OCI-LY3 (cell line): ENCODE measurements at regions not wholly inside any gene's neighbourhood (a gene's known extent, or its start where the extent isn't known, plus 50 kb on each side); places are given as distances from the start of the nearest gene placed in this dataset.

Experiments
- EZH2phosphoT487 ChIP-seq: fragments of 200-600 bp; shearing (Covaris generic); IDR thresholded peaks from 2 replicates; pipeline ENCODE4 v1.6.1; 2018; ENCODE audit warnings: antibody characterized with exemption, mixed run types, low read depth
- TF ChIP-seq, protein P1 (sequence below): fragments of 200-600, 300-600 bp; sonication (generic); IDR thresholded peaks from 2 replicates; pipeline ENCODE4 v1.5.1; 2014; ENCODE audit warnings: antibody characterized with exemption, low read length, low read depth

DNA sequence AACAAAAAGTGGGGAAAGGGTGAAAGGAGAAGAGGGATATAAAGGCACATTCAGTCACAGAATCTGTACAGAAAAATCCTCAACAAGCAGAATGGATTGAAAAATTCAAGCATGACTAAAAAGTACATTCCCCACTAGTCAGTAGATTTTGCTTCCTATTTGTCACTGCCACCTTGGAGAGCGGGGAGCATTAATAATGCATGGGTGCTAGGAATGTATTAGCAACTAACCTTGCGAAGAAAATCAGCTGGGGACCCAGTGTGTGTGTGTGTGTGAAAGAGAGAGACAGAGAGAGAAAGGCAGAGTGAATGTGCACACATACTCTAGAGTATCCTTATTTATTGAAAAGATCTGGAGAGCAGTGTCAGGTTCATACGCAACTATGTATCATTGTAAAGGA lies 968.7 kb upstream of the ZEB2 start:
- TF ChIP-seq, protein P1, sequence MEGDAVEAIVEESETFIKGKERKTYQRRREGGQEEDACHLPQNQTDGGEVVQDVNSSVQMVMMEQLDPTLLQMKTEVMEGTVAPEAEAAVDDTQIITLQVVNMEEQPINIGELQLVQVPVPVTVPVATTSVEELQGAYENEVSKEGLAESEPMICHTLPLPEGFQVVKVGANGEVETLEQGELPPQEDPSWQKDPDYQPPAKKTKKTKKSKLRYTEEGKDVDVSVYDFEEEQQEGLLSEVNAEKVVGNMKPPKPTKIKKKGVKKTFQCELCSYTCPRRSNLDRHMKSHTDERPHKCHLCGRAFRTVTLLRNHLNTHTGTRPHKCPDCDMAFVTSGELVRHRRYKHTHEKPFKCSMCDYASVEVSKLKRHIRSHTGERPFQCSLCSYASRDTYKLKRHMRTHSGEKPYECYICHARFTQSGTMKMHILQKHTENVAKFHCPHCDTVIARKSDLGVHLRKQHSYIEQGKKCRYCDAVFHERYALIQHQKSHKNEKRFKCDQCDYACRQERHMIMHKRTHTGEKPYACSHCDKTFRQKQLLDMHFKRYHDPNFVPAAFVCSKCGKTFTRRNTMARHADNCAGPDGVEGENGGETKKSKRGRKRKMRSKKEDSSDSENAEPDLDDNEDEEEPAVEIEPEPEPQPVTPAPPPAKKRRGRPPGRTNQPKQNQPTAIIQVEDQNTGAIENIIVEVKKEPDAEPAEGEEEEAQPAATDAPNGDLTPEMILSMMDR, result no peak
- TF ChIP-seq EZH2phosphoT487, result no peak
